GM13977 (cell line): ENCODE measurements at regions not wholly inside any gene's neighbourhood (a gene's known extent, or its start where the extent isn't known, plus 50 kb on each side); places are given as distances from the start of the nearest gene placed in this dataset.

Source experiments
- DNase-seq: peaks from one replicate; pipeline ENCODE4 v3.0.0; 2012; ENCODE audit warnings: low spot score
- in situ Hi-C: fragments of 300-500 bp; cut with MboI; formaldehyde crosslinking; loops from one replicate; pipeline ENCODE4 v1.12.0; 2022; ENCODE audit warnings: low sequenced_read_pairs, low pct_unique_long_range_greater_than_20kb, mixed read lengths, inconsistent platforms; ENCODE audit not compliant: unreplicated experiment
- TF ChIP-seq, protein P1 (sequence below): IDR thresholded peaks from 2 replicates; pipeline ENCODE4 v1.5.1; 2012; ENCODE audit warnings: mild to moderate bottlenecking, control low read depth; ENCODE audit not compliant: insufficient read depth; ENCODE audit errors: extremely low read depth, missing control alignments

DNA sequence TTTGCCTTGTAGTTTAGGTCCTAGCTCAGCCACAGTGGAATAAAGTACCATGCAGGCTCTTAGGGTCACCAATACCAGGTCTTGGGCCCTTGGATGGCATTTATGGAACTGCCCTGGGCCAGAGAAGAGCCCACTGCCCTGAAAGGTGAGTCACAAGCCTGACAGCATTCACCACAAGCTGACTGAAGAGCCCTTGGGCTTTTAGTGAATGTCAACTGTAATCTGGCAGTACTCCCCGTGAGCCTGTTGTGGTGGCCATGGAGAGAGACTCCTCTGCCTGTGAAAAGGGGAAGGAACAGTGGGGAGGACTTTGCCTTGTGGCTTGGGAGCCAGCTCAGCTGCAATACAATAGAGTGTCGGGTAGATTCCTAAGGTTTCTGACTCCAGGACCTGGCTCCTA is 1389.7 kb downstream of the DSC3 start:
- TF ChIP-seq, protein P1, sequence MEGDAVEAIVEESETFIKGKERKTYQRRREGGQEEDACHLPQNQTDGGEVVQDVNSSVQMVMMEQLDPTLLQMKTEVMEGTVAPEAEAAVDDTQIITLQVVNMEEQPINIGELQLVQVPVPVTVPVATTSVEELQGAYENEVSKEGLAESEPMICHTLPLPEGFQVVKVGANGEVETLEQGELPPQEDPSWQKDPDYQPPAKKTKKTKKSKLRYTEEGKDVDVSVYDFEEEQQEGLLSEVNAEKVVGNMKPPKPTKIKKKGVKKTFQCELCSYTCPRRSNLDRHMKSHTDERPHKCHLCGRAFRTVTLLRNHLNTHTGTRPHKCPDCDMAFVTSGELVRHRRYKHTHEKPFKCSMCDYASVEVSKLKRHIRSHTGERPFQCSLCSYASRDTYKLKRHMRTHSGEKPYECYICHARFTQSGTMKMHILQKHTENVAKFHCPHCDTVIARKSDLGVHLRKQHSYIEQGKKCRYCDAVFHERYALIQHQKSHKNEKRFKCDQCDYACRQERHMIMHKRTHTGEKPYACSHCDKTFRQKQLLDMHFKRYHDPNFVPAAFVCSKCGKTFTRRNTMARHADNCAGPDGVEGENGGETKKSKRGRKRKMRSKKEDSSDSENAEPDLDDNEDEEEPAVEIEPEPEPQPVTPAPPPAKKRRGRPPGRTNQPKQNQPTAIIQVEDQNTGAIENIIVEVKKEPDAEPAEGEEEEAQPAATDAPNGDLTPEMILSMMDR: no peak
- no peak for DNase-seq
- in situ Hi-C loops: no loop called here

DNA sequence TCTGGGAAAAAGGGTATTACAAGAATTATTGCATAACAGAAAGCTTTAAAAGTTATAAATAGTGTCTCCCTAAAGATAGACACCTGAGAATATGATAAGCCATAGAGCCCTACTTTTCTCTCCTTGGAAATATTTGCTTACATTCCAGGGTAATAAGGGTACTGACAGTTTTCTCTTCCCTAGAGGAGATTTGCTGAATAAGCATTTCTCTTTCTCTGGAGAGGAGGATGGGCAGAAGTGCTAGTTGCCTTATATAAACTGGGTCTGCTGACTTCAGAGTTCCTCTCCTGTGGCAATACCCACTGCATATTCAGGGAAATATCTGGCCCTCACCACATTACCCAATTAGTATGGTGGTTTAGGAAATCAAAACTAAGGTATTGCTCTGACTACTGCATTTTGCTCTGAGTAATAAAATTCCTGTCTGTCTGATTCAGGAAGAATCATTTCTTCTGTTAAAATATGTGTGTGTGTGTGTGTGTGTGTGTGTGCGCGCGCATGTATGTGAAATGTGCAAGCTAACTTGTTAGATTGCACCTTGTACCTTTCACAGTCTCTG is 1391.3 kb downstream of the DSC3 start:
- DNase-seq: no peak
- in situ Hi-C loops: no loop called here
- TF ChIP-seq, protein P1: no peak

DNA sequence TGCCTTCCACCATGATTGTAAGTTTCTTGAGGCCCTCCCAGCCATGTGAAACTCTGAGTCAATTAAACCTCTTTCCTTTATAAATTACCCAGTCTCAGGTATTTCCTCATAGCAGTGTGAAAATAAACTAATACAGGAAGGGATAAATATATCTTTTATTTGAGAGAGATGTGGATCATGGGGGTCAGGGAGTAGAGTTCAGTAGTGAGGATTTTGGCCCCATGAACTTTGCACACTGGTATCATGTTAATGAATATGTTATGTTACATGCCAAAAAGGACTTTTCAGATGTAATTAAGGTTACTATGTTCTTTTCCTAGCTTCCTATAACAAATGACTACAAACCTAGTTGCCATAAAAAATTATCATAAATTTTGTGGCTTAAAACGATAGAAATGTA is 1393.7 kb downstream of the DSC3 start:
- TF ChIP-seq, protein P1: no peak
- in situ Hi-C loops: no loop called here
- no peak for DNase-seq

DNA sequence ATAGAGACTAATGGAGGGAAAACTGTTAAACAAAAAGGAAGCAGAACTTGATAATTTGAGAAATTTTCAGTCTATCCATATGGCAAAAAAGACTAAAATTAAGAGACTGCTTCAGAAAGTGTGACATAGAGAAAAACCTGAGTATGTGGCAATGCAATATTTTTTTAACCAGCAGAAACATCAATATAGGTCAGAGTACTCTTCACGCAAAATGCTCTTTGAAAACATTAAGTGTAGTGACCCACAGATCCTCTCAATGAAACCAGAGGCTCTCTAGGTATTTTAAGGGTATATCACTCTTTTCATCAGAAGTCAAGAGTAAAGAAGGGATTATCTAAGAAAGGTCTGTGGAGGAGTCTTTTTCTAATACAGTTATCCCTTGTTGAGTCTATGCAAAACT is 1394.8 kb downstream of the DSC3 start:
- no peak for DNase-seq
- TF ChIP-seq, protein P1: no peak
- in situ Hi-C loops: no loop called here

DNA sequence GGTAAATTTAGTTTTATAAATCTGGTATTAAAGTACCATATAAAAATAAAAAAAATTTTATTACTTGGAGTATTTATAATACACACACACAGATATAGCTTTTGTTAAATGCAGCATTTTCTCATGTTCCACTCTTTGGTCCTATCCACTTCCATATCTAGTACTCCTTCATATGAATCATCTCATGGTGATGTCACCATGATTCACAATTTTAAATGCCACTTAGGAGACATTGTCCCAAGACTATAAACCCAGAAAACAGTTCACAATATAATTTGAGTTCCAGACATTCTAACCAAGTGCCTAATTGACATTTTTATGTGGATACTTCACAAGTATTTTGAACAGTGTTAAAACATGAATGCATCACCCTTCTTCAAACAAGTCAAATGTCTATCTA is 1398.3 kb downstream of the DSC3 start:
- no peak for DNase-seq
- TF ChIP-seq, protein P1: no peak
- in situ Hi-C loops: no loop called here

DNA sequence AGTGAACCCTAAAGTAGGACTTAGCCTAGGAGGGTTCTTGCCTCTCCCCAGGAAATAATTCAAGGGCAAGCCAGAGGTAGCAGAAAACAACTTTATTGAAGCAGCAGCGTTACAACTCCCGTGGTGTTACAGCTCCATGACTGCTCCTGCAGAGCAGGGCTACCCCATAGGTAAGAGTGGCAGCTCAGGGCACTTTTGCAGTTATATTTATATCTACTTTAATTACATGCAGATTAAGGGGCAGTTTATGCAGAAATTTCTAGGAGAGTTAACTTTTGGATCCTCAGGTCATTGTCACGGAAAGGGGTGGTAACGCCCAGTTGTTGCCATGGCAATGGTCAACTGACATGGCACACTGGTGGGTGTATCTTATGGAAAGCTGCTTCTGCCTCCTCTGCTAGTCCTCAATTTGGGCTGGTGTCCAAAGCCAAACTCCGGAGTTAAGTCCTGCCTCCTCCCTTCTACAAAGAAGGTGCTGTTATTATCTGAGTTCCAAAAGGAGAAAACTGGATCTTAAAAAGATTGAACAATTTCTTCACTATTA is 1413.0 kb downstream of the DSC3 start:
- TF ChIP-seq, protein P1: no peak
- in situ Hi-C loops: no loop called here
- no peak for DNase-seq
